ENCODE measurements at regions not wholly inside any gene's neighbourhood (a gene's known extent, or its start where the extent isn't known, plus 50 kb on each side); places are given as distances from the start of the nearest gene placed in this dataset.

- no peak overlapping the region for H3K9ac ChIP-seq (ENCODE audit: low read length)
- no peaks in the 10 kb centered on the region for H3K4me1 Mint-ChIP-seq
- no CpG with 5 or more reads among the region's 2 CpGs for WGBS (ENCODE audit: insufficient coverage)
- no peaks in the 10 kb centered on the region for H4K20me1 ChIP-seq (ENCODE audit: control insufficient read depth, insufficient read depth, low read length, poor library complexity, severe bottlenecking)
- no peaks in the 10 kb centered on the region for H3K9me3 ChIP-seq (ENCODE audit: control extremely low read depth in 1 of 3, control insufficient read depth in 2 of 3, insufficient read depth in 1 of 3, low read length in 2 of 3)
- H3K27ac ChIP-seq (ENCODE audit: low read length in 2 of 2): no peak overlapping the region
- H3K79me2 ChIP-seq (ENCODE audit: control insufficient read depth, insufficient read depth, low read length): no peaks in the 10 kb centered on the region
- H3K4me1 ChIP-seq (ENCODE audit: control insufficient read depth in 2 of 2, insufficient read depth in 2 of 2, low read length in 2 of 2): no peaks in the 10 kb centered on the region
- ChIA-PET POLR2A (no interaction called here), CTCF (no interaction called here)
- H3K36me3 ChIP-seq (replicated peaks in 1 of 2; ENCODE audit: control extremely low read depth in 1 of 2, control insufficient read depth in 1 of 2, extremely low read depth in 1 of 2, insufficient read depth in 2 of 2, low read length in 1 of 2): no peaks in the 10 kb centered on the region
- ATAC-seq (ENCODE audit: low read depth) (no peak), DNase-seq (no peak)
- H3K27me3 ChIP-seq (replicated peaks in 1 of 4; ENCODE audit: control extremely low read depth in 1 of 4, control insufficient read depth in 3 of 4, insufficient read depth in 4 of 4, low read length in 3 of 4): no peaks in the 10 kb centered on the region
- TF ChIP-seq CTCF (IDR thresholded peaks at IDR 0.05) (no peak), EZH2 (IDR thresholded peaks at IDR 0.05; ENCODE audit: borderline replicate concordance, insufficient read depth, low read depth, low read length, poor library complexity, severe bottlenecking) (no peak)
- H2AFZ ChIP-seq (ENCODE audit: insufficient read depth, low read depth, low read length, poor library complexity, severe bottlenecking): no peak overlapping the region
- H3K27ac Mint-ChIP-seq: no peak overlapping the region
- peaks cover 7% of the 10 kb centered on the region for H3K27me3 Mint-ChIP-seq
- H3K4me2 ChIP-seq (replicated peaks; ENCODE audit: low read depth, low read length, poor library complexity, severe bottlenecking): no peak overlapping the region
- intact Hi-C loops (cut with micrococcal nuclease): loop anchor here (10.0 kb wide), 1 partner anchor 50 kb away; no protein-coding TSS in a partner anchor
- no peak overlapping the region for H3K4me3 Mint-ChIP-seq
- no peak overlapping the region for H3K4me3 ChIP-seq (ENCODE audit: control extremely low read depth in 1 of 5, extremely low read depth in 1 of 5, insufficient read depth in 1 of 5, low read depth in 2 of 5, low read length in 4 of 5)
- no peaks in the 10 kb centered on the region for H3K9me3 Mint-ChIP-seq (ENCODE audit: insufficient read depth)
Measured at GRCh38 chr5:164054461-164054860, 549.0 kb downstream of the MAT2B start.

- H3K27ac ChIP-seq (ENCODE audit: low read length in 2 of 2): no peak overlapping the region
- DNase-seq: no peak
- intact Hi-C loops (cut with micrococcal nuclease): loop anchor here (10.0 kb wide), 1 partner anchor 48 kb away; no protein-coding TSS in a partner anchor
- H2AFZ ChIP-seq (ENCODE audit: insufficient read depth, low read depth, low read length, poor library complexity, severe bottlenecking): no peak overlapping the region
- no peaks in the 10 kb centered on the region for H4K20me1 ChIP-seq (ENCODE audit: control insufficient read depth, insufficient read depth, low read length, poor library complexity, severe bottlenecking)
- Mint-ChIP-seq H3K4me1 (no peaks in the 10 kb centered on the region), H3K4me3 (no peak overlapping the region), H3K27ac (no peak overlapping the region), H3K27me3 (peaks cover 7% of the 10 kb centered on the region), H3K9me3 (ENCODE audit: insufficient read depth) (no peaks in the 10 kb centered on the region)
- no peak overlapping the region for H3K4me3 ChIP-seq (ENCODE audit: control extremely low read depth in 1 of 5, extremely low read depth in 1 of 5, insufficient read depth in 1 of 5, low read depth in 2 of 5, low read length in 4 of 5)
- no peaks in the 10 kb centered on the region for H3K79me2 ChIP-seq (ENCODE audit: control insufficient read depth, insufficient read depth, low read length)
- no peaks in the 10 kb centered on the region for H3K27me3 ChIP-seq (replicated peaks in 1 of 4; ENCODE audit: control extremely low read depth in 1 of 4, control insufficient read depth in 3 of 4, insufficient read depth in 4 of 4, low read length in 3 of 4)
- no peak overlapping the region for H3K4me2 ChIP-seq (replicated peaks; ENCODE audit: low read depth, low read length, poor library complexity, severe bottlenecking)
- no peak for TF ChIP-seq EZH2 (IDR thresholded peaks at IDR 0.05; ENCODE audit: borderline replicate concordance, insufficient read depth, low read depth, low read length, poor library complexity, severe bottlenecking)
- no peak for TF ChIP-seq CTCF (IDR thresholded peaks at IDR 0.05)
- CTCF ChIA-PET: no interaction called here
- no peak overlapping the region for H3K9ac ChIP-seq (ENCODE audit: low read length)
- no peaks in the 10 kb centered on the region for H3K9me3 ChIP-seq (ENCODE audit: control extremely low read depth in 1 of 3, control insufficient read depth in 2 of 3, insufficient read depth in 1 of 3, low read length in 2 of 3)
- H3K36me3 ChIP-seq (replicated peaks in 1 of 2; ENCODE audit: control extremely low read depth in 1 of 2, control insufficient read depth in 1 of 2, extremely low read depth in 1 of 2, insufficient read depth in 2 of 2, low read length in 1 of 2): no peaks in the 10 kb centered on the region
- POLR2A ChIA-PET: no interaction called here
- no CpG with 5 or more reads among the region's 2 CpGs for WGBS (ENCODE audit: insufficient coverage)
- ATAC-seq (ENCODE audit: low read depth): no peak
- no peaks in the 10 kb centered on the region for H3K4me1 ChIP-seq (ENCODE audit: control insufficient read depth in 2 of 2, insufficient read depth in 2 of 2, low read length in 2 of 2)
Measured at GRCh38 chr5:164057121-164057520, 551.7 kb downstream of the MAT2B start.
